ENCODE measurements at regions not wholly inside any gene's neighbourhood (a gene's known extent, or its start where the extent isn't known, plus 50 kb on each side); places are given as distances from the start of the nearest gene placed in this dataset.
"Not testable (repeated sequence)": the region's sequence is repeated elsewhere in the genome, so short reads cannot be mapped to it uniquely, and the experiment has no call there.

DNA sequence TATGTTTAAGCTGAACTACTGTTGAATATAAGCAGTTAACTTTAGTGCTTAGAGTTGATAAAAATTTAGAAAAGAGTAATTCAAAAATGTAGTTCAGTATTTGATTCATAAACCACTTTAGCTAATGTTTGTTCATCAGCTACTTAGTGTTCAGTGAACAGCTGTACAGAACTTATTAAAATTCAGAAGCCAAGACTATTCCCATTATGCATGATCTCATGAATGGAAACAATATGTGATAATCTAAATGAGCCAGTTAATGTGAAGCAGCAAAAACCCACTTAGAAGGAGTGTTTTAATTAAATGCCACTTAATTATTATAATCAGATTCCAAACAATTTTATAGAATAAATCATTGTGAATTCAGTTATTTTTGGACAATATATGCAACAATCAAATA, 92.9 kb upstream of the NEGR1 start:
- no peaks in the 10 kb centered on the region for H3K36me3 ChIP-seq (ENCODE audit: low read depth)
- no peaks in the 10 kb centered on the region for H3F3A ChIP-seq (ENCODE audit: insufficient read depth, low read depth)
- intact Hi-C loops (cut with micrococcal nuclease; ENCODE audit: unreplicated experiment): no loop called here
- peaks cover 7% of the 10 kb centered on the region for H3K4me1 ChIP-seq (replicated peaks; ENCODE audit: insufficient read depth)
- ChIA-PET CTCF (no interaction called here), POLR2A (ENCODE audit: unreplicated experiment) (no interaction called here)
- no peaks in the 10 kb centered on the region for H4K20me1 ChIP-seq (ENCODE audit: insufficient read depth)
- no peaks in the 10 kb centered on the region for H3K79me2 ChIP-seq (ENCODE audit: low read depth)
- no peak overlapping the region for H3K27ac ChIP-seq
- TF ChIP-seq, protein P1, sequence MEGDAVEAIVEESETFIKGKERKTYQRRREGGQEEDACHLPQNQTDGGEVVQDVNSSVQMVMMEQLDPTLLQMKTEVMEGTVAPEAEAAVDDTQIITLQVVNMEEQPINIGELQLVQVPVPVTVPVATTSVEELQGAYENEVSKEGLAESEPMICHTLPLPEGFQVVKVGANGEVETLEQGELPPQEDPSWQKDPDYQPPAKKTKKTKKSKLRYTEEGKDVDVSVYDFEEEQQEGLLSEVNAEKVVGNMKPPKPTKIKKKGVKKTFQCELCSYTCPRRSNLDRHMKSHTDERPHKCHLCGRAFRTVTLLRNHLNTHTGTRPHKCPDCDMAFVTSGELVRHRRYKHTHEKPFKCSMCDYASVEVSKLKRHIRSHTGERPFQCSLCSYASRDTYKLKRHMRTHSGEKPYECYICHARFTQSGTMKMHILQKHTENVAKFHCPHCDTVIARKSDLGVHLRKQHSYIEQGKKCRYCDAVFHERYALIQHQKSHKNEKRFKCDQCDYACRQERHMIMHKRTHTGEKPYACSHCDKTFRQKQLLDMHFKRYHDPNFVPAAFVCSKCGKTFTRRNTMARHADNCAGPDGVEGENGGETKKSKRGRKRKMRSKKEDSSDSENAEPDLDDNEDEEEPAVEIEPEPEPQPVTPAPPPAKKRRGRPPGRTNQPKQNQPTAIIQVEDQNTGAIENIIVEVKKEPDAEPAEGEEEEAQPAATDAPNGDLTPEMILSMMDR (conservative IDR thresholded peaks at IDR 0.05): no peak
- no peak for TF ChIP-seq EZH2 (IDR thresholded peaks at IDR 0.05; ENCODE audit: low read depth)
- no peak overlapping the region for H3K4me2 ChIP-seq
- no TSS peak for BruUV-seq (replicated peaks)
- H3K9me2 ChIP-seq (ENCODE audit: insufficient read depth): no peaks in the 10 kb centered on the region; the same call in none of the 2 replicates
- DNase-seq: no peak
- no peaks in the 10 kb centered on the region; the same call in 1 of the 2 replicates for H3K9me3 ChIP-seq (ENCODE audit: insufficient read depth, low read depth)
- H2AFZ ChIP-seq: no peak overlapping the region
- no peak overlapping the region for H3K4me3 ChIP-seq
- H3K27me3 ChIP-seq (ENCODE audit: insufficient read depth, low read depth): no peaks in the 10 kb centered on the region

DNA sequence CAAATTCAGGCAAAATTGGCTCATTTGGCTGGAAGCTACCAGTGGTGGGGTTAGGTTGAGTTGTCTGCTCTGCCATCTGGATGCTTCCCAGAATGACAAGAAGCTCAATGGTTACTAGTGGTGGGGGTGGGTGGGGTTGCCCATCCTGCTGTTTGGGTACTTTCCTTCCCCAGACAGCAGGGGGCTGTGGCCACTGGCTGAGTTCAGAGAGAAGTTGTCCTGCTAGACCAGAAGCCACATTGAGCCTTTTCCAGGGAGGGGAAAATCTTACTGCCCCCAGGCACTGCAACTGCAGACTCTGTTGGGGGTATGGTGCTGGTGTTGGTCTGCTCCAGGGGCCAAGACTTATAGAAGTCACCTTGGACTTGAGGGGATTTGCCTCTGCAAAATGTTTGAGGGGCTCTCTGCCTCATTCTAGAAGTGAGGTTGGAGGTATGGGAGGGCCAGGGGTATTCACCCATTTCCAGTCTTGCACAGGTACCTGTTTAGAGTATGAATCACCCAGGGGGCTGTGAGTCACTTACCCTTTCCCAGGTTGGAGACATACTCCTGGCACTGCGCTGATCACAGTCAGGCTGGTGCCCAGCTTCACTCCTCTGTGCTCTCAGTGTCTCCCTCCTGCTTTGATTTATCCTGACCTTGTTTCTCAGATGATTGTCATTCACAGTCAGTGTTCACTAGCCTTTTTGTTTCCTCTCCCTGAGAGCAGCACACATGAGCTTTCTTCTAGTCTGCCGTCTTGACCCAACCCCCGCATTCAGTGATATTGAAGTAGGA, 89.1 kb upstream of the NEGR1 start:
- H3K4me1 ChIP-seq (replicated peaks; ENCODE audit: insufficient read depth): peaks cover 15% of the 10 kb centered on the region
- ChIA-PET CTCF (no interaction called here), POLR2A (ENCODE audit: unreplicated experiment) (no interaction called here)
- intact Hi-C loops (cut with micrococcal nuclease; ENCODE audit: unreplicated experiment): no loop called here
- no peaks in the 10 kb centered on the region for H3K79me2 ChIP-seq (ENCODE audit: low read depth)
- H2AFZ ChIP-seq: no peak overlapping the region
- peak in 1 of 2 experiments; percentile 0 for DNase-seq
- H3K4me3 ChIP-seq: no peak overlapping the region
- H3K27me3 ChIP-seq (ENCODE audit: insufficient read depth, low read depth): no peaks in the 10 kb centered on the region
- H3K9me3 ChIP-seq (ENCODE audit: insufficient read depth, low read depth): no peaks in the 10 kb centered on the region
- no peak overlapping the region for H3K27ac ChIP-seq
- no peaks in the 10 kb centered on the region for H4K20me1 ChIP-seq (ENCODE audit: insufficient read depth)
- H3F3A ChIP-seq (ENCODE audit: insufficient read depth, low read depth): no peaks in the 10 kb centered on the region
- H3K36me3 ChIP-seq (ENCODE audit: low read depth): no peaks in the 10 kb centered on the region
- no TSS peak for BruUV-seq (replicated peaks)
- no peaks in the 10 kb centered on the region; the same call in 1 of the 2 replicates for H3K9me2 ChIP-seq (ENCODE audit: insufficient read depth)
- TF ChIP-seq EZH2 (IDR thresholded peaks at IDR 0.05; ENCODE audit: low read depth): no peak
- TF ChIP-seq, protein P1 (conservative IDR thresholded peaks at IDR 0.05): no peak
- H3K4me2 ChIP-seq: no peak overlapping the region; the same call in 1 of the 2 replicates

DNA sequence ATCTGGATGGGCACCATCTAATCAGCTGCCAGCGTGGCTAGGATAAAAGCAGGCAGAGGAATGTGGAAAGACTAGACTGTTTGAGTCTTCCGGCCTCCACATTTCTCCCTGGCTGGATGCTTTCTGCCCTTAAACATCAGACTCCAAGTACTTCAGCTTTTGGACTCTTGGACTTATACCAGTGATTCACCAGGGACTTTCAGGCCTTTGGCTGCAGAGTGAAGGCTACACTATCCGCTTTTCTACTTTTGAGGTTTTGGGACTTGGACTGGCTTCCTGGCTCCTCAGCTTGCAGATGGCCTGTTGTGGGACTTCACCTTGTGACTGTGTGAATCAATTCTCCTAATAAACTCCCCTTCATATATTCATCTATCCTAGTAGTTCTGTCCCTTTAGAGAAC, 88.5 kb upstream of the NEGR1 start:
- CTCF ChIA-PET; H3K36me3 ChIP-seq (ENCODE audit: low read depth); H3F3A ChIP-seq (ENCODE audit: insufficient read depth, low read depth); DNase-seq; H3K79me2 ChIP-seq (ENCODE audit: low read depth); H2AFZ ChIP-seq; H3K27me3 ChIP-seq (ENCODE audit: insufficient read depth, low read depth); H4K20me1 ChIP-seq (ENCODE audit: insufficient read depth); H3K4me3 ChIP-seq; POLR2A ChIA-PET (ENCODE audit: unreplicated experiment); BruUV-seq (replicated peaks); H3K4me2 ChIP-seq; H3K27ac ChIP-seq; H3K9me2 ChIP-seq (ENCODE audit: insufficient read depth); H3K9me3 ChIP-seq (ENCODE audit: insufficient read depth, low read depth); intact Hi-C loops (cut with micrococcal nuclease; ENCODE audit: unreplicated experiment): not testable (repeated sequence)
- H3K4me1 ChIP-seq (replicated peaks; ENCODE audit: insufficient read depth): peaks cover 21% of the 10 kb centered on the region

Measured in PC-9 (cell line).